ENCODE measurements at regions not wholly inside any gene's neighbourhood (a gene's known extent, or its start where the extent isn't known, plus 50 kb on each side); places are given as distances from the start of the nearest gene placed in this dataset.

GRCh38 chr2:212938144-212938793 is 213.1 kb downstream of the IKZF2 start:
- TF ChIP-seq, protein P1, sequence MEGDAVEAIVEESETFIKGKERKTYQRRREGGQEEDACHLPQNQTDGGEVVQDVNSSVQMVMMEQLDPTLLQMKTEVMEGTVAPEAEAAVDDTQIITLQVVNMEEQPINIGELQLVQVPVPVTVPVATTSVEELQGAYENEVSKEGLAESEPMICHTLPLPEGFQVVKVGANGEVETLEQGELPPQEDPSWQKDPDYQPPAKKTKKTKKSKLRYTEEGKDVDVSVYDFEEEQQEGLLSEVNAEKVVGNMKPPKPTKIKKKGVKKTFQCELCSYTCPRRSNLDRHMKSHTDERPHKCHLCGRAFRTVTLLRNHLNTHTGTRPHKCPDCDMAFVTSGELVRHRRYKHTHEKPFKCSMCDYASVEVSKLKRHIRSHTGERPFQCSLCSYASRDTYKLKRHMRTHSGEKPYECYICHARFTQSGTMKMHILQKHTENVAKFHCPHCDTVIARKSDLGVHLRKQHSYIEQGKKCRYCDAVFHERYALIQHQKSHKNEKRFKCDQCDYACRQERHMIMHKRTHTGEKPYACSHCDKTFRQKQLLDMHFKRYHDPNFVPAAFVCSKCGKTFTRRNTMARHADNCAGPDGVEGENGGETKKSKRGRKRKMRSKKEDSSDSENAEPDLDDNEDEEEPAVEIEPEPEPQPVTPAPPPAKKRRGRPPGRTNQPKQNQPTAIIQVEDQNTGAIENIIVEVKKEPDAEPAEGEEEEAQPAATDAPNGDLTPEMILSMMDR (IDR thresholded peaks at IDR 0.05), result no peak
- TF ChIP-seq POLR2A (IDR thresholded peaks at IDR 0.05) (no peak), POLR2AphosphoS5 (IDR thresholded peaks at IDR 0.05) (no peak), EP300 (IDR thresholded peaks at IDR 0.05) (no peak)
